Fibroblast of mammary gland (primary cell): ENCODE measurements at regions not wholly inside any gene's neighbourhood (a gene's known extent, or its start where the extent isn't known, plus 50 kb on each side); places are given as distances from the start of the nearest gene placed in this dataset.

Source experiments
- DNase-seq: peaks from one replicate; pipeline ENCODE4 v3.0.0-alpha.2; 2010; ENCODE audit warnings: low read depth
- H3K4me3 ChIP-seq: 2 replicates; pipeline ENCODE4 v1.5.1; 2011; ENCODE audit warnings: low read depth, mild to moderate bottlenecking, low read length, moderate library complexity; ENCODE audit not compliant: control insufficient read depth
- TF ChIP-seq, protein P1 (sequence below): conservative IDR thresholded peaks from 2 replicates; pipeline ENCODE4 v1.5.1; 2011; ENCODE audit warnings: low read depth, low read length, inconsistent platforms; ENCODE audit not compliant: control insufficient read depth, insufficient read depth

DNA sequence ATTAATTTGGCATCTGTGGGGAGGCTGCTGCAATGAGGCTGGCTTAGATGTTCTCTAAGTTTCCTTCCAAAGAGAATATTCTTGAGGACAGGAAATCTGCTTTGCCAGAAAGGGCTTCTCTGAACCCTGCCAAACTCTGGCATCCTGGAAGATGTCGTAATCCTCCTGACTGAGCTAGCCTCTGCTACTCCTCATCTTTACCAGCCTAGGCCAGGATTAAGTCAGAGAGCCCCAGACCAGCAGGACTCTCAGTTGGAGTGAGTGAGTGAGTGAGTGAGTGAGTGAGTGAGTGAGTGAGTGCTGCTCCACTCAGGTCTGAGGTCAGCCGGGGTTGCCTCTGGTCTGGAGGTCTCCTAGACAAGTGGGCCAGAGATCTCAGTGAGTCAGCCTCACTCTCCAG lies 104.9 kb upstream of the SOD3 start:
- TF ChIP-seq, protein P1, sequence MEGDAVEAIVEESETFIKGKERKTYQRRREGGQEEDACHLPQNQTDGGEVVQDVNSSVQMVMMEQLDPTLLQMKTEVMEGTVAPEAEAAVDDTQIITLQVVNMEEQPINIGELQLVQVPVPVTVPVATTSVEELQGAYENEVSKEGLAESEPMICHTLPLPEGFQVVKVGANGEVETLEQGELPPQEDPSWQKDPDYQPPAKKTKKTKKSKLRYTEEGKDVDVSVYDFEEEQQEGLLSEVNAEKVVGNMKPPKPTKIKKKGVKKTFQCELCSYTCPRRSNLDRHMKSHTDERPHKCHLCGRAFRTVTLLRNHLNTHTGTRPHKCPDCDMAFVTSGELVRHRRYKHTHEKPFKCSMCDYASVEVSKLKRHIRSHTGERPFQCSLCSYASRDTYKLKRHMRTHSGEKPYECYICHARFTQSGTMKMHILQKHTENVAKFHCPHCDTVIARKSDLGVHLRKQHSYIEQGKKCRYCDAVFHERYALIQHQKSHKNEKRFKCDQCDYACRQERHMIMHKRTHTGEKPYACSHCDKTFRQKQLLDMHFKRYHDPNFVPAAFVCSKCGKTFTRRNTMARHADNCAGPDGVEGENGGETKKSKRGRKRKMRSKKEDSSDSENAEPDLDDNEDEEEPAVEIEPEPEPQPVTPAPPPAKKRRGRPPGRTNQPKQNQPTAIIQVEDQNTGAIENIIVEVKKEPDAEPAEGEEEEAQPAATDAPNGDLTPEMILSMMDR, result no peak
- peak; percentile 57 for DNase-seq
- no peak overlapping the region for H3K4me3 ChIP-seq

DNA sequence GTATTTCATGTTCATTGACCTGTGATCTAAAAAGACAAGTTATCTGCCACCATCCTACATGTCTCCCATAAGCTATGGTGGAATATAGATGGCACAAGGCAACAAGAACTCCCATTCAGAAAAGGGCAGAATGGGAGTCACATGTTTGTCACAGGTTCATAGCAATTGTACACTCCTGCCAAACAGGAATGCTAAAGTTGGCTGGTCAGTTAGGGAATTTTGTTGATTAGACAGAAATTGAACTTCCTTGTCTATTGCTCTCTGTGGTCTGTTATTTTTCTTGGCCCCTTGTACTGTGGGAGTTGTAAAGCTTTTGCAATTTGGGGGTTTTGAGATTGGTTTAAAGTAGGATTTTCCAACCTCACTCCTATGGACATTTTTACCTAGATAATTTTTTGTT lies 101.7 kb upstream of the SOD3 start:
- DNase-seq, result no peak
- H3K4me3 ChIP-seq, result no peak overlapping the region
- TF ChIP-seq, protein P1, result no peak

DNA sequence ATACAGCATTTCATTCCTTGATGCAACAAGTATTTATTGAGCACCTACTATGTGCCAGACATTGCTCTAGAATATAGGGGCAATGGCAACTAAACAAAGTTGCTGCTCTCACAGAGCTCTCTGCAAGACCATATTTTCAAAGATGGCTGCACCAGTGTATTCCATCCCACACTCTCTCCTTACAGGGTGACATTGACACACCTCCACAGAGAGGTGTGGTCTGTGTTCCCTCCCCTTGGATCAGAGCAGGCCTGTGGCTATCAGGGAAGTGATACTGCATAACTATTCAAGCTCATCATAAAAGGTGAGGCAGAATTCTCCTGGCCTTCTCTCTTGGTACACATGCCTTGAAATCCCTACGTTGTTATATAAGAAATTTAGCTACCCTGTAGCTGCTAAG lies 95.3 kb upstream of the SOD3 start:
- no peak overlapping the region for H3K4me3 ChIP-seq
- TF ChIP-seq, protein P1, result no peak
- DNase-seq, result no peak

DNA sequence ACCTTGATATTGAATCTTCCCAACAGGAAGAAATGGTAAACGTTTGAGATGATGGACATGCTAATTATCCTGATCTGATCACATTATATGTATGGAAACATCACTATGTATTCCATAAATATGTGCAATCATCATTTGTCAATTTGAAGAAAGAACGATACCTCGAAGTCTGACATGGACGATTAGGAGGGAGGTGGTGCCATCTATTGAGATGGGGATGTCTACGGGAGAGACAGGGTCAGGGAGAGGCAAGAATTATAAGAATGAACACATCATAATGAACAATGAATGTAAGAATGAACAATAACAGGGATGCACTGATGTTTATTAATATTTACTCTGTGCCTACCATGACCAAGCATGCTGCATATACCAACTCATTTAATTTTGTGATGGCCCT lies 93.7 kb upstream of the SOD3 start:
- no peak overlapping the region for H3K4me3 ChIP-seq
- DNase-seq, result no peak
- TF ChIP-seq, protein P1, result no peak

DNA sequence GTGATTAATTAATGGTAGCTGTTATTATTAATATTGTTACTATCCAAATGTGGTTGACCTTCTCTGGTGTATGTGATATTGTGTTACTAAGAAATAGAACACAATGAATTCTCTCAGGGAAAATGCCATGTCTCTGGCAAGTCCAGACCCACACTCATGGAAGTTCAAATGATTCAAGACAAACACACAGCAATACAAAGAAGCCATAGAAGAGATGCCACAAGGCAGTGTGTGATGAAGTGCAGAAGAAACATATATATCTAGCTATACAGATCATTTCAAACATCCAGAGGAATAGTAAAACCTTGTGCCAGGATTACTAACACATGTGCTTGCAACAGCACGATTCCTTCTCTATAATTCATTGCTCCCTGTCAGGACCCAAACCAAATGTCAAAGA lies 93.1 kb upstream of the SOD3 start:
- no peak for DNase-seq
- H3K4me3 ChIP-seq, result no peak overlapping the region
- TF ChIP-seq, protein P1, result no peak

DNA sequence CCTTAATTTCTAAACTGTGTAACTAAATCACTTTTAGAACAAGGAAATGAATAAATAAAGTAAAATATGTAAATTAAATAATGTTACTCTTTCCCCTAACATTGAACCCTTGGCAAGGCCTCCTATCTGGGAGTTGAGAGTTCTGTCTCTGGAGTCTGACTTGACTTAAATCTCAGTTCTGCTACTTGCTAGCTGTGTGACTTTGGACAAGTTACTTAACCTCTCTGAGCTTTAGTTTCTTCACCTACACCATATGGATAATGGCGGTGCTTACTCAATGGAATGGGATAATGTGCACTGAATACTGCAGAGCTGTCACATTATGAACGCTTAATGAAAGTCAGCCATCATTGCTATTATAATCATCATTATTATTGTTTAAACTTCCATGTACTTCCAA lies 92.1 kb upstream of the SOD3 start:
- TF ChIP-seq, protein P1, result no peak
- H3K4me3 ChIP-seq, result no peak overlapping the region
- no peak for DNase-seq

DNA sequence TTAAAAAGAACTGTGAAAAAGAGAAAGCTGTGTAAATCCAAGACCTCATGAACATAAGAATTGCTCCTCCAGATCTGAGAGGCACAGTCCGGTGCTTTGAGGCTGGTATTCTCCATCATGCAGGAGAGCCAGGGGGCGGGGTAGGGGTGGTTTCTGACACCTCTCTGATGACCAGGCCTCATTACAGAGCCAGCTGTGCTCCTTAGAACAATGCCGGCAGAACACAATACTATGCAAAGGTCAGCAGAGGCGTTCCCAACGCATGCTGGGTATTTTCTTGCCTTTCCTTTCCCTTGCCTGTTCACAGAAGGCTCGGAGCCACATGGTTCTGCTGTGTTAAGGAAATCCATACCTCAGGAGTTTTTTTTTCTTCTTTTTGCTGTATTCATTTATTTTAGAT lies 91.2 kb upstream of the SOD3 start:
- no peak overlapping the region for H3K4me3 ChIP-seq
- no peak for DNase-seq
- TF ChIP-seq, protein P1, result no peak
